ENCODE measurements at regions not wholly inside any gene's neighbourhood (a gene's known extent, or its start where the extent isn't known, plus 50 kb on each side); places are given as distances from the start of the nearest gene placed in this dataset.
"Not testable (repeated sequence)": the region's sequence is repeated elsewhere in the genome, so short reads cannot be mapped to it uniquely, and the experiment has no call there.

- peak; percentile 9 for DNase-seq (ENCODE audit: low spot score)
Observed at GRCh38 chr9:7542693-7543092, 256.9 kb downstream of the DMAC1 start.

GRCh38 chr9:7542126-7542525 is 257.5 kb downstream of the DMAC1 start:
- no peak for DNase-seq (ENCODE audit: low spot score)

- peak; percentile 11 for DNase-seq (ENCODE audit: low spot score)
Observed at GRCh38 chr9:7536310-7536939, 263.2 kb downstream of the DMAC1 start.

GRCh38 chr9:7534211-7534935 is 265.2 kb downstream of the DMAC1 start:
- DNase-seq (ENCODE audit: low spot score): no peak

- DNase-seq (ENCODE audit: low spot score): no peak
Observed at GRCh38 chr9:7533376-7534090, 266.0 kb downstream of the DMAC1 start.

- no peak for DNase-seq (ENCODE audit: low spot score)
Observed at GRCh38 chr9:7523426-7524043, 276.0 kb downstream of the DMAC1 start.

GRCh38 chr9:7520396-7520795 is 279.2 kb downstream of the DMAC1 start:
- DNase-seq (ENCODE audit: low spot score): no peak

- DNase-seq (ENCODE audit: low spot score): no peak
Observed at GRCh38 chr9:7516376-7516775, 283.2 kb downstream of the DMAC1 start.

- no peak for DNase-seq (ENCODE audit: low spot score)
Observed at GRCh38 chr9:7510199-7510598, 289.4 kb downstream of the DMAC1 start.

- no peak for DNase-seq (ENCODE audit: low spot score)
Observed at GRCh38 chr9:7509576-7510145, 289.9 kb downstream of the DMAC1 start.

GRCh38 chr9:7508516-7508915 is 291.1 kb downstream of the DMAC1 start:
- no peak for DNase-seq (ENCODE audit: low spot score)

GRCh38 chr9:7507566-7508270 is 291.9 kb downstream of the DMAC1 start:
- DNase-seq (ENCODE audit: low spot score): no peak

GRCh38 chr9:7507026-7507425 is 292.6 kb downstream of the DMAC1 start:
- no peak for DNase-seq (ENCODE audit: low spot score)

- DNase-seq (ENCODE audit: low spot score): no peak
Observed at GRCh38 chr9:7500521-7500920, 299.1 kb downstream of the DMAC1 start.

- DNase-seq (ENCODE audit: low spot score): no peak
Observed at GRCh38 chr9:7491641-7492040, 307.9 kb downstream of the DMAC1 start.

GRCh38 chr9:7490317-7491108 is 309.1 kb downstream of the DMAC1 start:
- no peak for DNase-seq (ENCODE audit: low spot score)

- no peak for DNase-seq (ENCODE audit: low spot score)
Observed at GRCh38 chr9:7489036-7489435, 310.5 kb downstream of the DMAC1 start.

GRCh38 chr9:7484014-7484413 is 315.6 kb downstream of the DMAC1 start:
- not testable (repeated sequence) for DNase-seq (ENCODE audit: low spot score)

GRCh38 chr9:7481570-7481969 is 318.0 kb downstream of the DMAC1 start:
- no peak for DNase-seq (ENCODE audit: low spot score)

GRCh38 chr9:7479300-7479699 is 320.3 kb downstream of the DMAC1 start:
- DNase-seq (ENCODE audit: low spot score): no peak

- no peak for DNase-seq (ENCODE audit: low spot score)
Observed at GRCh38 chr9:7478646-7479045, 320.9 kb downstream of the DMAC1 start.
